Uterus (tissue), 3 donors: ENCODE measurements at regions not wholly inside any gene's neighbourhood (a gene's known extent, or its start where the extent isn't known, plus 50 kb on each side); places are given as distances from the start of the nearest gene placed in this dataset.
A peak's percentile ranks its signal among the peaks of the same experiment; 100 is the strongest.

Experiments used
- DNase-seq, 2 donors: peaks; one replicate each; pipeline ENCODE4 v3.0.0-alpha.2; 2019 to 2020
- H3K27ac ChIP-seq, 2 donors: fragments of 200-600 bp; sonication (generic); 1 replicate in 1 of 2; 2 replicates in 1 of 2; pipeline ENCODE4 v1.5.1; 2016 to 2018
- H3K27me3 ChIP-seq, 2 donors: fragments of 200-600 bp; sonication (generic); one replicate each; pipeline ENCODE4 v1.5.1; 2018 to 2019; ENCODE audit warnings: control low read depth in 1 of 2
- H3K36me3 ChIP-seq, 2 donors: fragments of 200-600 bp; sonication (generic); one replicate each; pipeline ENCODE4 v1.5.1; 2019; ENCODE audit warnings: control low read depth in 1 of 2
- H3K4me1 ChIP-seq, 2 donors: fragments of 200-600 bp; sonication (generic); one replicate each; pipeline ENCODE4 v1.5.1; 2018 to 2019; ENCODE audit warnings: control low read depth in 1 of 2
- H3K4me3 ChIP-seq, 2 donors: fragments of 200-600 bp; sonication (generic); 1 replicate in 1 of 2; 2 replicates in 1 of 2; pipeline ENCODE4 v1.5.1; 2018 to 2019; ENCODE audit warnings: mild to moderate bottlenecking in 1 of 2
- H3K9me3 ChIP-seq, 2 donors: fragments of 200-600 bp; sonication (generic); one replicate each; pipeline ENCODE4 v1.5.1; 2019; ENCODE audit warnings: control low read depth in 1 of 2
- CTCF ChIP-seq, 4 experiments: fragments of 200-600 bp in 2 of 4; fragments of 450-650 bp in 2 of 4; sonication (generic) in 2 of 4; IDR thresholded peaks; one replicate each; pipeline ENCODE4 v1.5.1; 2016 to 2019; ENCODE audit warnings: antibody characterized with exemption in 4 of 4, mild to moderate bottlenecking in 2 of 4, moderate library complexity in 1 of 4
- POLR2A ChIP-seq, 2 donors: fragments of 450-650 bp; IDR thresholded peaks; one replicate each; pipeline ENCODE4 v1.6.1; 2016; ENCODE audit warnings: antibody characterized with exemption in 2 of 2, mild to moderate bottlenecking in 1 of 2, moderate library complexity in 1 of 2
- intact Hi-C: fragments of 100-400 bp; cut with DNase I; formaldehyde crosslinking; loops from one replicate; pipeline ENCODE4 v1.15.1; 2023; ENCODE audit warnings: low total_unique reads
- donor health status: DM: yes; HTN: yes; CAD: no.

GRCh38 chr9:75448281-75448680, 360.0 kb downstream of the OSTF1 start:
- Histone ChIP-seq H3K4me1 (no peaks in the 10 kb centered on the region), H3K4me3 (no peak overlapping the region), H3K36me3 (no peaks in the 10 kb centered on the region), H3K27me3 (no peaks in the 10 kb centered on the region), H3K27ac (peak overlapping the region; percentile 41 to 44), H3K9me3 (no peaks in the 10 kb centered on the region)
- no peak for DNase-seq
- intact Hi-C loops = no loop called here
- TF ChIP-seq CTCF (IDR thresholded peaks at IDR 0.05) = no peak
- no peak for TF ChIP-seq POLR2A (IDR thresholded peaks at IDR 0.05)

- DNase-seq = no peak
- Histone ChIP-seq H3K27ac (peak overlapping the region in 1 of 2 donors; percentile 15), H3K9me3 (no peaks in the 10 kb centered on the region), H3K27me3 (no peaks in the 10 kb centered on the region), H3K36me3 (no peaks in the 10 kb centered on the region), H3K4me1 (no peaks in the 10 kb centered on the region), H3K4me3 (no peak overlapping the region)
- intact Hi-C loops = no loop called here
- TF ChIP-seq CTCF (IDR thresholded peaks at IDR 0.05) = no peak
- no peak for TF ChIP-seq POLR2A (IDR thresholded peaks at IDR 0.05)
Observed at GRCh38 chr9:75448955-75449354, 360.6 kb downstream of the OSTF1 start.

- TF ChIP-seq CTCF (IDR thresholded peaks at IDR 0.05) = no peak
- TF ChIP-seq POLR2A (IDR thresholded peaks at IDR 0.05) = no peak
- Histone ChIP-seq H3K9me3 (no peaks in the 10 kb centered on the region), H3K36me3 (no peaks in the 10 kb centered on the region), H3K27ac (peak overlapping the region; percentile 6 to 52), H3K4me1 (no peaks in the 10 kb centered on the region), H3K27me3 (no peaks in the 10 kb centered on the region), H3K4me3 (no peak overlapping the region)
- intact Hi-C loops = no loop called here
- peak in 1 of 2 donors; percentile 15 for DNase-seq
Observed at GRCh38 chr9:75451045-75451444, 362.7 kb downstream of the OSTF1 start.

GRCh38 chr9:75451505-75451904, 363.2 kb downstream of the OSTF1 start:
- H3K27ac ChIP-seq = no peak overlapping the region
- TF ChIP-seq POLR2A (IDR thresholded peaks at IDR 0.05) = no peak
- no peak for TF ChIP-seq CTCF (IDR thresholded peaks at IDR 0.05)
- H3K4me1 ChIP-seq = no peaks in the 10 kb centered on the region
- H3K9me3 ChIP-seq = no peaks in the 10 kb centered on the region
- H3K36me3 ChIP-seq = no peaks in the 10 kb centered on the region
- H3K27me3 ChIP-seq = no peaks in the 10 kb centered on the region
- DNase-seq = peak; percentile 41 to 58
- intact Hi-C loops = no loop called here
- H3K4me3 ChIP-seq = no peak overlapping the region

GRCh38 chr9:75452512-75452911, 364.2 kb downstream of the OSTF1 start:
- TF ChIP-seq CTCF (IDR thresholded peaks at IDR 0.05) (no peak), POLR2A (IDR thresholded peaks at IDR 0.05) (no peak)
- Histone ChIP-seq H3K27me3 (no peaks in the 10 kb centered on the region), H3K27ac (no peak overlapping the region), H3K9me3 (no peaks in the 10 kb centered on the region), H3K4me1 (no peaks in the 10 kb centered on the region), H3K36me3 (no peaks in the 10 kb centered on the region), H3K4me3 (no peak overlapping the region)
- no peak for DNase-seq
- intact Hi-C loops = no loop called here
